NOMO-1 treated with dmso at 0.1 percent for 144 hours (cell line): ENCODE measurements at regions not wholly inside any gene's neighbourhood (a gene's known extent, or its start where the extent isn't known, plus 50 kb on each side); places are given as distances from the start of the nearest gene placed in this dataset.

ENCODE experiments used
- DNase-seq: peaks from one replicate; lab custom pipeline; 2025; ENCODE audit not compliant: unreplicated experiment; lab: John Stamatoyannopoulos, UW

GRCh38 chr15:62567501-62567900, 402.4 kb upstream of the C2CD4B start:
- no peak for DNase-seq

DNA sequence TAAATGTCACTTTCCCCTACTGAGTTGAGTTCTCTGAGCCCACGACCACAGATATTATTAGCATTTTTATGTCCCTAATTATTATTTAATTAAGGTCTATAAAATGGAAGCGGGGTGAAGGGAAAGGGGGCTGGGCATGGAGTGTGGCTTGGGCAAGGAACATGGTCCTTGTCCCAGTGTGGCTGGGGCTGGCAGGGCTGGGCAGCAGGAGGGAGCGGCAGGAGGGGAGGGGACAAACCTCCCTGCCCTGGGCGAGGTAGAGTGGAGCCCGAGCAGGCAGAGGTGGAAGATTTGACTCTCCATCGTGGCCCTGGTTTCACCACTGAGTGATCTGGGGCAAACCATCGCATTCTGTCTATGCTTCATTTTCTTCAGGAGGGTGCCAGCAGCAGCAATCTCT, 402.9 kb upstream of the C2CD4B start:
- no peak for DNase-seq

DNA sequence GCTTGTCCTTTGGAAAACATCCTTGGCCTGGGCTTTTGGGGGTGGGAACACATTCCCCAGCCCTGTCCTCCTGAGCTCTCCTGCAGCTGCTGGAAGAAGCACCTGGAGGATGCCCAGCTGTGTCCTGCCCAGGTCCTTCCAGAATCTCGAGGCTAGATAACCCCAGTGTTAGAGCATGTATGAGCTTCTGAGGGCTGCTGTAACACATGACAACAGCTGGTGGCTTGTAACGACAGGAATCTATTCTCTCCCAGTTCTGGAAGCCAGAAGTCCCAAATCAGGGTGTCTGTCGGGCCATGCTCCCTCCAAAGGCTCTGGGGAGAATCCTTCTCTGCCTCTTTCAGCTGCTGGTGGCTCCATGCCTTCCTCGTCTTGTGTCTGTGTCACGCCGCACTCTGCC, 403.6 kb upstream of the C2CD4B start:
- no peak for DNase-seq

- peak; percentile 38 for DNase-seq
Observed at GRCh38 chr15:62569460-62570404, 404.6 kb upstream of the C2CD4B start.

- no peak for DNase-seq
Observed at GRCh38 chr15:62570405-62570783, 405.3 kb upstream of the C2CD4B start.

DNA sequence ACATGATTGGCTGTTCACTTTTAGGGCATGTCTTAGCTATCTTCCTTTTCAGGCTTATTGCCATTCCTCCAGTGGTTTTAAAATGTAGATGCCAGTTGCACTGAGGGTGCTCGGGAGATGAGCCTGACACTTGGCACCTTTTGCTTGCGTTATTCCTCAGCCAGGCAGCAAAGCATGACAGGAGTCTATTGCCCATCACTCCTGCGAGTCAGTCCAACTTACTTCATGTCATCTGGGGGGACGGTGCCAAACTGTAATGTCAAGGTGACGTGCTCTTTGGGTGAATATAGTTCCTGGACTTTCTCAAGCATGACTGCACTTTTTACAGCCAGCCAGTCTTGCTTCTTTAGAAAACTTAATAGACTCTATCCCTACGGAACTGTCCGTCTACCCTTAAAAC, 406.0 kb upstream of the C2CD4B start:
- no peak for DNase-seq

GRCh38 chr15:62572797-62573196, 407.7 kb upstream of the C2CD4B start:
- no peak for DNase-seq

DNA sequence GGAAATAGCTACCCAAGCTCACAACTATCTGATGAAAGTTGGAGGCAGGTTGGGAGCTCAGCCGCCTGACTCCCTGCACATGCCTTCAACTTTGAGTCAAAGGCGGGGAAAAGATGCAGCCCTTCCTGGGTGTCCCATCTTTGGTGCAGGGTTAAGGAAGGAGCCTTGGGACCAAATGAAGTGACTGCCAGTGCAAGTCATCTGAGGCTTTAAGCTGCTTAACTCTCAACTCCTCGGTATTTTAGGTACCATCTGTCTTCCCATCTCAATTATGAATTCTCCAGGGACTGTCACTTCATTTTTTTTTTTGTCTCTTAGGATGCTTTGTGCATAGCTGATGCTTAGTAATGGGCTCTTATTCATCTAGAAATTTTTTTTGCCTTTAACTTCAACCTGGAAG, 408.8 kb upstream of the C2CD4B start:
- no peak for DNase-seq

- no peak for DNase-seq
Observed at GRCh38 chr15:62578546-62578945, 413.5 kb upstream of the C2CD4B start.

DNA sequence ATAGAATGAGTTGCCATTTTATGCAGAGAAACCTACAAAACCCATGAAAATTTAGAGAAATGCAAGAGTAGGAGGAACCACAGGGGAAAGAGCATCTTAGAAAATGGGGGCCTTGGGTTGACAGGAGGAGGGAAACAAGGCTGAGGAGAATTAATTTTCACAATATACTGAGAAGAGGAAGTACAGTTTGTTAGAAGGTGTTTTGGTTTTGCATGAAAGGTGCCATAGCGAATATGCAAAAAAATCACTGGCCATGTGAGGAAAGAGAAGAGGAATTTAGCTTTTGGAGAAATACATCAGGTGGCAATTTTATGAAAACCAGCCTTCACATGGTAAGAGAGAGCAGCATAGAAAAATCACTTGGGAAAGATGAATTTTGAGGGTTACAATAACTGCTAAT, 413.9 kb upstream of the C2CD4B start:
- DNase-seq, result no peak

DNA sequence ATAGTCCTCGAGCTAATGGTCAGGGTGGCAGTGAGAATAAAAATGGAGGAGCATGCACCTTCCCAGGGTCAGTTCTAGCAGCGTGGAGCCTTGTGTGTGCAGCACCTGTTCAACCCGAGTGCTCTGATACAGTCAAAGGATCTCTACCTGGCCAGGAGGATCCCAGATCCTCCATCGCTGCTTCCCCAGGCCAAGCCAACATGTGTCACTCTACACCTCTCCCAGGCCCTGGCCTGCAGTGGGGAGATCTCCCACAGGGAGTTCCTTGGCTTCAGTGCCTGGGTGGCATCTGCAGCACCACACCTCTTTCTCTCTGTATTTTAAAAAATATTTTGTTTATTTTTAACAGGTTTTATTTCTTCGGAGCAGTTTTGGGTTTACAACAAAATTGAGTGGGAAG, 414.8 kb upstream of the C2CD4B start:
- no peak for DNase-seq

DNA sequence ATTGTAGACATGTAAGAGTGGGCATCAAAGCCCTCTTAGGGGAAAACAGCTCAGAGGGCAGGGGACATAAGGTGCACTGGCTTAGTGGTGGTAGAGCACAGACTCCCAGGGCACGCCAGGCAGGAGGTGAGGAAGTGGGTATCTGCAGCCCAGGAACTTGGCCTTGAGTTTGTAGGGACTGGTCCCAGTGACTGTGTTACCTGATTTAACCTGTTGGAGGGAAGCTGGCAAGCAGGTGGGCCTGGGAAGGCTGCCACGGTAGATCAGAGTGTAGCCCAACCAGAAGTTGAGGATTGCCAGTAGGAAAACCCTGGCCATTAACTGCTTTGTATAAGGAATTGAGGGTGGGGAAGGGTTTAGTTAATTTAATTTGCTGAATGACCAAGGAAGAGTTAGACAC, 417.5 kb upstream of the C2CD4B start:
- DNase-seq, result no peak

GRCh38 chr15:62584301-62585235, 419.5 kb upstream of the C2CD4B start:
- no peak for DNase-seq

- no peak for DNase-seq
Observed at GRCh38 chr15:62588938-62589670, 424.0 kb upstream of the C2CD4B start.

- no peak for DNase-seq
Observed at GRCh38 chr15:62591842-62592838, 427.1 kb upstream of the C2CD4B start.

GRCh38 chr15:62592920-62593319, 427.8 kb upstream of the C2CD4B start:
- DNase-seq, result no peak

DNA sequence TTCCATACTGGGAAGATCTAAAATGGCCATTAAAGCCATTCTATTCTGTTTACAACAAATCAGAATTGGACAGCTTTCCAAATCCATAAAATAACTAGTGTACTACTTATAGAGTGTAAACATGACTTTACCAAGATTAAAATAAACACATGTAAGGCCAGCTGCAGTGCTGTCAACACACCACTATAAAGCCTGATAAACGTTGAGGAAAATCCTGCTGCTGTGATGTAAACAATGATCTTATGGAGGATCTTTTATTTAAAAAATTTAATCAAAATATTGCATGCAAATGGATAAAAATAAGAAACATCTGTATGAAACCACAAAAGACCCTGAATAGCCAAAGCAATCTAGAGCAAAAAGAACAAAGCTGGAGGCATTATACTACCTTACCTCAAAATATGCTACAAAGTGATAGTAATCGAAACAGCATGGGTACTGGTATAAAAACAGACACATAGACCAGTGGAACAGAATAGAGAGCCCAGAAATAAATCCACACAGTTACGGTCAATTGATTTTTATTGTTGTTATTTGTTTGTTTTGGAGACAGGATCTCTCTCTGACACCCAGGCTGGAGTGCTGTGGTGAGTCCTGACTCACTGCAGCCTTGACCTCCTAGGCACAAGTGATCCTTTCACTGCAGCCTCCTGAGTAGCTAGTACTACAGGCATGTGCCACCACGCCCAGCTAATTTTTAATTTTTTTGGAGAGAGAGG, 428.8 kb upstream of the C2CD4B start:
- no peak for DNase-seq

DNA sequence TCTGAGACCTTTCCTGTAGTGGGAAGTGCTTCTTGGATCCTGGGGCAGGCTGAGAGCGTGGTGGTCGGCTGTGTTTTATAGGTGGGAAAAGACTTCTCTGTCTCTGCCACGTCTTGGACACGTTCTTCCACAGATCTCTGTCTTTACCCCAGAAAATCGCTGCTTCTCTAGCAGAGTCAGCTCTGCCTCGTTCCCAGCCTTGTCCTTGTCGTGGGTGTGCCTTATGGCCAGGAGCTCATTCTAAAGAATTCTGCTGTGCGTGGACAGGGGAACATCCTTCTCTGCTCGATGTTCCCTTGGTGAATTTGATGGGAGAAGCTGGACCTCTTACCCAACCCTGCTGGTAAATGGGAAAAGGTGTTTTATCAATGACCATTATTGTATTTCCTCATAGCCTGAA, 433.1 kb upstream of the C2CD4B start:
- DNase-seq, result no peak
